SK-N-SH (cell line): ENCODE measurements at regions not wholly inside any gene's neighbourhood (a gene's known extent, or its start where the extent isn't known, plus 50 kb on each side); places are given as distances from the start of the nearest gene placed in this dataset.
A peak's percentile ranks its signal among the peaks of the same experiment; 100 is the strongest.
"Not testable (repeated sequence)": the region's sequence is repeated elsewhere in the genome, so short reads cannot be mapped to it uniquely, and the experiment has no call there.

Experiments
- CTCF ChIA-PET: fragments of 300-600, 350-600 bp; formaldehyde crosslinking; extraction: SDS; loops from one replicate; lab custom pipeline; 2021; lab: Yijun Ruan, JAX
- POLR2A ChIA-PET: fragments of 350-600 bp; sonication (Branson Sonifier 250); formaldehyde crosslinking; extraction: SDS; loops from one replicate; lab custom pipeline; 2020; ENCODE audit warnings: antibody characterized with exemption, inconsistent platforms; lab: Yijun Ruan, JAX
- DNase-seq: peaks from one replicate; pipeline ENCODE4 v3.0.0; 2012
- H2AFZ ChIP-seq: fragments of 200-600 bp; sonication (generic); 2 replicates; pipeline ENCODE4 v1.8.1; 2016; ENCODE audit warnings: antibody characterized with exemption, mild to moderate bottlenecking, low read depth
- H3F3A ChIP-seq: fragments of 200-600 bp; sonication (generic); replicated peaks from 2 replicates; pipeline ENCODE3; 2016; ENCODE audit warnings: antibody characterized with exemption, mild to moderate bottlenecking; ENCODE audit not compliant: insufficient read depth
- H3K27ac ChIP-seq, 2 experiments: fragments of 200-500 bp in 1 of 2; fragments of 200-600 bp in 1 of 2; sonication (Bioruptor generic) in 1 of 2; sonication (generic), shearing (Covaris generic) in 1 of 2; 2 replicates each; pipeline versions ENCODE4 v1.5.1 to v1.6.1; 2014 to 2016; ENCODE audit warnings: low read depth in 2 of 2, inconsistent platforms in 1 of 2, low read length in 1 of 2, mild to moderate bottlenecking in 1 of 2, mixed read lengths in 1 of 2
- H3K27me3 ChIP-seq: fragments of 200-600 bp; sonication (generic), shearing (Covaris generic); 2 replicates; pipeline ENCODE4 v1.6.1; 2016; ENCODE audit warnings: mixed run types; ENCODE audit not compliant: insufficient read depth
- H3K36me3 ChIP-seq, 2 experiments: fragments of 200-500 bp in 1 of 2; fragments of 200-600 bp in 1 of 2; sonication (Bioruptor generic) in 1 of 2; sonication (generic) in 1 of 2; replicated peaks in 1 of 2; 2 replicates each; pipeline versions ENCODE3 to v1.5.1; 2014 to 2016; ENCODE audit warnings: low read length in 1 of 2, mild to moderate bottlenecking in 1 of 2; ENCODE audit not compliant: insufficient read depth in 2 of 2, control insufficient read depth in 1 of 2
- H3K4me1 ChIP-seq, 2 experiments: fragments of 200-500 bp in 1 of 2; fragments of 200-600 bp in 1 of 2; sonication (Bioruptor generic) in 1 of 2; sonication (generic), shearing (Covaris generic) in 1 of 2; 2 replicates each; pipeline versions ENCODE4 v1.5.1 to v1.6.1; 2014 to 2016; ENCODE audit warnings: low read depth in 1 of 2, low read length in 1 of 2, mixed run types in 1 of 2; ENCODE audit not compliant: insufficient read depth in 2 of 2, control insufficient read depth in 1 of 2
- H3K4me2 ChIP-seq: fragments of 200-600 bp; sonication (generic), shearing (Covaris generic); 2 replicates; pipeline ENCODE4 v1.6.1; 2017; ENCODE audit warnings: mixed run types
- H3K4me3 ChIP-seq, 2 experiments: fragments of 200-500 bp in 1 of 2; fragments of 200-600 bp in 1 of 2; sonication (Bioruptor generic) in 1 of 2; sonication (generic), shearing (Covaris generic) in 1 of 2; 2 replicates each; pipeline versions ENCODE4 v1.5.1 to v1.8.1; 2014 to 2016; ENCODE audit warnings: low read depth in 2 of 2, inconsistent platforms in 1 of 2, low read length in 1 of 2, mild to moderate bottlenecking in 1 of 2, mixed read lengths in 1 of 2, moderate library complexity in 1 of 2
- H3K79me2 ChIP-seq: fragments of 200-600 bp; sonication (generic); 2 replicates; pipeline ENCODE4 v1.8.1; 2017; ENCODE audit warnings: mild to moderate bottlenecking; ENCODE audit not compliant: insufficient read depth
- H3K9ac ChIP-seq: fragments of 200-600 bp; sonication (generic); 2 replicates; pipeline ENCODE4 v1.6.1; 2017; ENCODE audit warnings: mixed run types
- H3K9me2 ChIP-seq: fragments of 200-600 bp; sonication (generic); 2 replicates; pipeline ENCODE4 v1.6.1; 2017; ENCODE audit warnings: mixed run types
- H3K9me3 ChIP-seq: fragments of 200-600 bp; sonication (generic); 2 replicates; pipeline ENCODE4 v1.6.1; 2017; ENCODE audit warnings: mixed run types, mild to moderate bottlenecking, moderate library complexity
- H4K20me1 ChIP-seq: fragments of 200-600 bp; sonication (generic); 2 replicates; pipeline ENCODE4 v1.6.1; 2017; ENCODE audit warnings: mild to moderate bottlenecking, mixed run types; ENCODE audit not compliant: insufficient read depth
- RAD21 ChIP-seq: IDR thresholded peaks from 2 replicates; pipeline ENCODE4 v1.6.1; 2012; ENCODE audit warnings: mild to moderate bottlenecking, low read length
- WGBS: methylation state at CpG from one replicate; pipeline ENCODE4 v1.1.6; 2017; ENCODE audit warnings: low lambda C conversion rate; 5-methylcytosine and 5-hydroxymethylcytosine counted together

GRCh38 chr2:87494846-87495245, 253.0 kb upstream of the PLGLB2 start:
- Histone ChIP-seq H4K20me1 (peaks cover 55% of the 10 kb centered on the region), H3K79me2 (peaks cover 43% of the 10 kb centered on the region), H3K27ac (peak overlapping the region in 1 of 2 experiments; percentile 47; a peak in 1 of 4 replicates)
- H3F3A ChIP-seq, POLR2A ChIA-PET, H3K36me3 ChIP-seq, H2AFZ ChIP-seq, H3K27me3 ChIP-seq, H3K9ac ChIP-seq, H3K9me2 ChIP-seq, H3K4me2 ChIP-seq, H3K9me3 ChIP-seq, H3K4me3 ChIP-seq, DNase-seq, H3K4me1 ChIP-seq: not testable (repeated sequence)
- 92% methylated on average over 5 of the region's 5 CpGs for WGBS
- CTCF ChIA-PET: interaction anchor here (0.6 kb wide), 1 partner anchor 507 kb away, joined by 3 read pairs; no protein-coding TSS in a partner anchor

DNA sequence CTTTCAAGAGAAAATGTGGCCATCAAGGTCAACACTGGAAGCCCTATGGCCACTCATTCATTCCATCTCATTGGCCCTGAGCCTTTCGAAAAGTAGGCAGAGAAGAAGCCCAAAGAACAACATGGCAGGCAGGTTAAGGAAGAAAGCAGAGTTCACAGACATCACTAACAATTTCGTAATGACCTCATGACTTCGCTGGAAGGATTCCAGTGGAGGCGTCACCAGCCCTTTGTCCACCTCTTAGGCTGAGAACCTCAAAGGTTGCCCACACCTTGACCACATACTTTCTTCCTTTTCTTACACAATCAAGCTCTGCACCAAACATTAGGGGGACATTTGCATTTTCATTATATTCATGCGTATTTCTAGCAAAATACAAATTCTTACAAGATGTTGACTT, 252.4 kb upstream of the PLGLB2 start:
- WGBS: 91% methylated on average over 5 of the region's 5 CpGs

GRCh38 chr2:87496036-87497006, 251.6 kb upstream of the PLGLB2 start:
- H3K36me3 ChIP-seq, H3F3A ChIP-seq, H2AFZ ChIP-seq, H3K9me2 ChIP-seq: not testable (repeated sequence)
- peaks cover 45% of the 10 kb centered on the region for H3K79me2 ChIP-seq
- TF ChIP-seq RAD21: peak; percentile 35
- TF ChIP-seq, all 33 proteins: peak for 1; not testable (repeated sequence) for 32
- H3K4me2 ChIP-seq, H3K9ac ChIP-seq, H3K9me3 ChIP-seq, POLR2A ChIA-PET, H3K4me3 ChIP-seq, H3K27me3 ChIP-seq, H3K4me1 ChIP-seq, DNase-seq, CTCF ChIA-PET: not testable (repeated sequence)
- H4K20me1 ChIP-seq: peaks cover 58% of the 10 kb centered on the region
- WGBS: 31% methylated on average over 2 of the region's 6 CpGs
- H3K27ac ChIP-seq: peak overlapping the region in 1 of 2 experiments; percentile 50; a peak in 2 of 4 replicates

More for the DNA sequence above, 252.4 kb upstream of the PLGLB2 start:
- H3K4me1 ChIP-seq, H3K4me2 ChIP-seq, H3K4me3 ChIP-seq, H2AFZ ChIP-seq, H3K36me3 ChIP-seq, H3K27me3 ChIP-seq, H3K9ac ChIP-seq, H3K9me2 ChIP-seq, POLR2A ChIA-PET, CTCF ChIA-PET, H3K9me3 ChIP-seq, DNase-seq, H3F3A ChIP-seq: not testable (repeated sequence)
- Histone ChIP-seq H4K20me1 (peaks cover 56% of the 10 kb centered on the region), H3K27ac (peak overlapping the region in 1 of 2 experiments; percentile 47; a peak in 1 of 4 replicates), H3K79me2 (peaks cover 47% of the 10 kb centered on the region)

GRCh38 chr2:87497135-87497534, 250.8 kb upstream of the PLGLB2 start:
- WGBS: 100% methylated on average over 1 of the region's 3 CpGs
- POLR2A ChIA-PET: interaction anchor here (0.6 kb wide), 1 partner anchor 520 kb away, joined by 3 read pairs; no protein-coding TSS in a partner anchor
- H3K27me3 ChIP-seq, H2AFZ ChIP-seq, H3F3A ChIP-seq, H3K4me1 ChIP-seq, H3K4me2 ChIP-seq, H3K9ac ChIP-seq, CTCF ChIA-PET, H3K36me3 ChIP-seq, H3K9me3 ChIP-seq, H3K9me2 ChIP-seq, H3K27ac ChIP-seq, DNase-seq, H3K4me3 ChIP-seq: not testable (repeated sequence)
- peaks cover 53% of the 10 kb centered on the region for H4K20me1 ChIP-seq
- peaks cover 37% of the 10 kb centered on the region for H3K79me2 ChIP-seq

DNA sequence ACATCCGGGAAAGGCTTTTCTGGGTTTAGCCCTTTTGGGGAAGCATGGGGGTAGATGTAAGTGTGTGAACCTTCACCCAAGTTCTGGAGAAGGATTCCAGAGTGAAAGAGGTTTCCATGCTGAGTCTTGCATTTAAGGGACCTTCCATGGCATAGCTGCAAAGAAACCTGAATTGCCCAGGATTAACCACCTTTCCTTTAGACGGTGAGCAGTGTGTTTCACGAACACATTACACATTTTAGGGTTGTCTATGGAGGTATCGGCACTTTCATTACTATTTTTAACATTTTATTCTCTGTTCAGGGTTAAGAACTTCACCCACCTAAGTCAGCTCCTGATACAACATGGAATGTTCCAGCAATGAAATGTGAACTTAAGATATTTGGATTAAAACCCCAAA, 250.2 kb upstream of the PLGLB2 start:
- H3K9ac ChIP-seq, H3K27ac ChIP-seq, H3K27me3 ChIP-seq, H3K9me3 ChIP-seq, DNase-seq, H3F3A ChIP-seq, H2AFZ ChIP-seq, H3K4me1 ChIP-seq, H3K4me2 ChIP-seq, H3K36me3 ChIP-seq, H3K4me3 ChIP-seq, CTCF ChIA-PET, H3K9me2 ChIP-seq, POLR2A ChIA-PET: not testable (repeated sequence)
- peaks cover 36% of the 10 kb centered on the region for H3K79me2 ChIP-seq
- WGBS: 88% methylated on average over 4 of the region's 4 CpGs
- H4K20me1 ChIP-seq: peaks cover 51% of the 10 kb centered on the region

- H3K36me3 ChIP-seq, H3K27ac ChIP-seq: not testable (repeated sequence)
These were observed 249.6 kb upstream of the PLGLB2 start for GRCh38 chr2:87498169-87498853.

More at GRCh38 chr2:87498169-87498853, 249.6 kb upstream of the PLGLB2 start:
- H3K9me3 ChIP-seq, H3K9ac ChIP-seq, H3K4me1 ChIP-seq, H3F3A ChIP-seq, H3K4me3 ChIP-seq, H2AFZ ChIP-seq, CTCF ChIA-PET, DNase-seq, H3K27me3 ChIP-seq, H3K9me2 ChIP-seq, POLR2A ChIA-PET: not testable (repeated sequence)
- Histone ChIP-seq H4K20me1 (peaks cover 50% of the 10 kb centered on the region), H3K4me2 (0 out of 2 replicates have a peak overlapping the region, but pooled peaks have one; percentile 44), H3K79me2 (peaks cover 31% of the 10 kb centered on the region)
- WGBS: 78% methylated on average over 6 of the region's 12 CpGs
